Cardiac fibroblast (primary cell): ENCODE measurements at regions not wholly inside any gene's neighbourhood (a gene's known extent, or its start where the extent isn't known, plus 50 kb on each side); places are given as distances from the start of the nearest gene placed in this dataset.

Experiments
- DNase-seq, 2 donors: peaks; one replicate each; pipeline versions ENCODE4 v3.0.0 to v3.0.0-alpha.2; 2010; ENCODE audit warnings: low read depth in 2 of 2
- H3K4me3 ChIP-seq, 2 donors: replicated peaks in 1 of 2; 1 replicate in 1 of 2; 2 replicates in 1 of 2; pipeline ENCODE4 v1.5.1; 2011; ENCODE audit warnings: low read depth in 2 of 2, low read length in 2 of 2, mild to moderate bottlenecking in 2 of 2, moderate library complexity in 1 of 2
- CTCF ChIP-seq: IDR thresholded peaks from one replicate; pipeline ENCODE4 v1.5.1; 2011; ENCODE audit warnings: low read depth, mild to moderate bottlenecking, low read length, inconsistent platforms

- DNase-seq, result peak; percentile 2 to 13
- H3K4me3 ChIP-seq, result no peak overlapping the region
- no peak for TF ChIP-seq CTCF
Measured at GRCh38 chr14:104341532-104342434, 203.4 kb downstream of the KIF26A start.

GRCh38 chr14:104342435-104343293 lies 204.3 kb downstream of the KIF26A start:
- no peak for DNase-seq
- no peak for TF ChIP-seq CTCF
- no peak overlapping the region for H3K4me3 ChIP-seq

GRCh38 chr14:104343294-104343625 lies 204.9 kb downstream of the KIF26A start:
- no peak for DNase-seq
- no peak for TF ChIP-seq CTCF
- no peak overlapping the region for H3K4me3 ChIP-seq

- no peak for TF ChIP-seq CTCF
- DNase-seq, result no peak
- H3K4me3 ChIP-seq, result no peak overlapping the region
Measured at GRCh38 chr14:104343690-104344640, 205.6 kb downstream of the KIF26A start.

- H3K4me3 ChIP-seq, result no peak overlapping the region
- TF ChIP-seq CTCF, result no peak
- no peak for DNase-seq
Measured at GRCh38 chr14:104344818-104345620, 206.6 kb downstream of the KIF26A start.
